ENCODE measurements at regions not wholly inside any gene's neighbourhood (a gene's known extent, or its start where the extent isn't known, plus 50 kb on each side); places are given as distances from the start of the nearest gene placed in this dataset.
"Not testable (repeated sequence)": the region's sequence is repeated elsewhere in the genome, so short reads cannot be mapped to it uniquely, and the experiment has no call there.

DNA sequence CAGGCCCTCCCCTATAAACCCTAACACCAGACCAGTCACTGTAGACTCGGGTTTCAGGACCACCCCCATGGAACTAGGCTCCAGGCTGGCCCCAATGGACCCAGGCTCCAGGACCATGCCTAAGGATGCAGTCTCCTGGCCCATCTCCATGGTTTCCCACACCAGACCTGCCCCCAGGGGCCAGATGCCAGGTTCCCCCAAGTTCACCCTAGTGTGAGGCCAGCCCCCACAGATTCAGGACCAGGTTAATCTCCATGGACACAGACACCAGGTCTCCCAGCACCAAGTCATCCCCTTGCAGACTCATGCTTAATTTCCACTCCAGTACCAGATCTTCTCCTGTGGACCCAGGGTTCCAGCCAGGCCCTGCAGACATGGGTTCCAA is 103.8 kb upstream of the LANCL2 start:
- FAIRE-seq (no peak), DNase-seq (ENCODE audit: insufficient read length, low spot score) (no peak)
- TF ChIP-seq, protein P1, sequence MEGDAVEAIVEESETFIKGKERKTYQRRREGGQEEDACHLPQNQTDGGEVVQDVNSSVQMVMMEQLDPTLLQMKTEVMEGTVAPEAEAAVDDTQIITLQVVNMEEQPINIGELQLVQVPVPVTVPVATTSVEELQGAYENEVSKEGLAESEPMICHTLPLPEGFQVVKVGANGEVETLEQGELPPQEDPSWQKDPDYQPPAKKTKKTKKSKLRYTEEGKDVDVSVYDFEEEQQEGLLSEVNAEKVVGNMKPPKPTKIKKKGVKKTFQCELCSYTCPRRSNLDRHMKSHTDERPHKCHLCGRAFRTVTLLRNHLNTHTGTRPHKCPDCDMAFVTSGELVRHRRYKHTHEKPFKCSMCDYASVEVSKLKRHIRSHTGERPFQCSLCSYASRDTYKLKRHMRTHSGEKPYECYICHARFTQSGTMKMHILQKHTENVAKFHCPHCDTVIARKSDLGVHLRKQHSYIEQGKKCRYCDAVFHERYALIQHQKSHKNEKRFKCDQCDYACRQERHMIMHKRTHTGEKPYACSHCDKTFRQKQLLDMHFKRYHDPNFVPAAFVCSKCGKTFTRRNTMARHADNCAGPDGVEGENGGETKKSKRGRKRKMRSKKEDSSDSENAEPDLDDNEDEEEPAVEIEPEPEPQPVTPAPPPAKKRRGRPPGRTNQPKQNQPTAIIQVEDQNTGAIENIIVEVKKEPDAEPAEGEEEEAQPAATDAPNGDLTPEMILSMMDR (IDR thresholded peaks at IDR 0.05; ENCODE audit: insufficient read depth, missing control alignments) = no peak

DNA sequence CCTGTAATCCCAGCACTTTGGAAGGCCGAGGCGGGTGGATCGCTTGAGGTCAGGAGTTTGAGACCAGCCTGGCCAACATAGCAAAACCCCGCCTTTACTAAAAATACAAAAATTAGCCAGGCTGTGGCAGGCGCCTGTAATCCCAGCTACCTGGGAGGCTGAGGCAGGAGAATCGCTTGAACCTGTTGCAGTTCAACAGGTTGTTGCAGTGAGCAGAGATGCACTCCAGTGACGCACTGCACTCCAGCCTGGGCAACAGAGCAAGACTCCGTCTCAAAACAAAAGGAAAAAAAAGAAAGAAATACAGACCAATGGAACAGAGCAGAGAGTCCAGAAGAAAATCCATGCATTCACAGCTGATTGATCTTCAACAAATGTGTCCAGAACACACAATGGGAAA is 99.8 kb upstream of the LANCL2 start:
- not testable (repeated sequence) for FAIRE-seq; DNase-seq (ENCODE audit: insufficient read length, low spot score)

DNA sequence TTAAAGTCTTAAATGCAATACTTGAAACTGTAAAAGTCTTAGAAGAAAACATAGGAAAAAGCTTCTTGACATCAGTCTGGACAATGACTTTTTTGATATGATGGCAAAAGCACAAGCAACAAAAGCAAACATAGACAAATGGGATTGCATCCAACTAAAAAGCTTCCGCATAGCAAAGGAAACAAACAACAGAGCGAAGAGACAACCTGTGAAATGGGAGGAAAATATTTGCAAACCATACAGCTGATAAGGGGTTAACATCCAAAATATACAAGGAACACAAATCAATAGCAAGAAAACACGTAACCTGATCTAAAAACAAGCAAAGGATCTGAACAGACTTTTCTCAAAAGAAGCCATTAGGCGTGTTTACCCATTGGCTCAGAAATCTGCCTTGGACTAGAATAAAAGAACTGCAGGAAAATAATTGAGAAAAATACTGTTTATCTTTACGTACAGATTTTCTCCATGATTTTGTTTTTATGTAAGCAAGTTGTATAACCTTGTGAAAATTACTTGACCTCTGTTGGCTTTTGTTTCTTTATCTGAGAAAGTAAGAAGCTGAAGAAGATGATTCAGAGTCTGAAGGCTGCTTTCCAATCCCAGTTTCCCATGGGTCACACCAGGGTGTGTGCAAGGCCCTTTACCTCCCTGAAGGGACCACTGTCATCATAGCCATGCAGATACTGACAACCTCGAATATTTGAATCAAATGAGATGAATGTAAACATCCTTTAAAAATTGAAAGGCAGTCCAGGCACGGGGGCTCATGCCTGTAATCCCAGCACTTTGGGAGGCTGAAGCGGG is 99.1 kb upstream of the LANCL2 start:
- TF ChIP-seq, protein P1 (IDR thresholded peaks at IDR 0.05; ENCODE audit: insufficient read depth, missing control alignments) = no peak
- FAIRE-seq (no peak), DNase-seq (ENCODE audit: insufficient read length, low spot score) (no peak)

DNA sequence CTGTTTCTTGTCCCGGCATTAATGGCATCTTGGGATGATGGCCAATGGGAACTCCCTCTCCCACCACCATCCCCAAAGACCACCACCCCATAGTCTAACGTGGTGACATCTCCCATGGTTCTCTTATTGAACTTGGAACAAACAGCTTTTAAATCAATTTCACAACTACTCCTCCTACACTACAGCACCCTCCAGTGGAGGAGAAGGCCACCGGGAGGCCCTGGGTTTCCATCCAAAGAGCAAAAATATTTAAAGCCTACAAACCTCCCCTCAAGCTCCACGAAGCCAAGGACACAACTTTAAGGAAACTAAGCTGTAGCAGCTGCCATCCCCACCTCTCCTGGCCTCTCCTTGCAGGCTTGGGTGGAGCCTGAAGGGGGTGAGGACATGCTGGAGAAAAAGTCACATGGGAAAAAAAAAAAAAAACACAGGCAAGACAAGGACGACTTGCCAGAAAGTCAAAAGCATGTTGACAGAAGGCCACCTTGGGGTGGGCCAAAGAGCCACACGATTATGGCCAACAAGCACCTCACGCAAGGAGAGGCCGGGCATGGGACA is 94.0 kb upstream of the LANCL2 start:
- DNase-seq (ENCODE audit: insufficient read length, low spot score) (no peak), FAIRE-seq (no peak)

DNA sequence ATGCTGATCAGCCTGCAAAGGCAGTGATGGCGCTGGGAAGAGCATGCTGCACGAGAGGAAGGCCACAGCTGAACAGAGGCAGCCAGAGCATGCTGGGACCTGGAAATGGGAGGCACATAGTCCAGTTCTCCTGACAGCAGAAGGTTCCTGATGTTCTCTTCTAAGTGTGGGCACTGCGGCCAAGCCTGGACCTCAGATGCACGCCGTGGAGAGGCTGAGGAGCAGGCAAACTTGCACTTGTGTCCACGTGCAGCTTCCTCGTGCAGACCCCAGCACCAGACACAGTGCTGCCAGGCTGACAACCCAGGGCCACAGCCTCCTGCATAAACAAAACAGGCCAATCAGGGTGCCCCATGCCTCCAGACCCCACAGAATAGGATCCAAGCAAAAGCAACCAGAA is 93.5 kb upstream of the LANCL2 start:
- TF ChIP-seq, protein P1 (IDR thresholded peaks at IDR 0.05; ENCODE audit: insufficient read depth, missing control alignments) = no peak
- FAIRE-seq = no peak
- DNase-seq (ENCODE audit: insufficient read length, low spot score) = no peak

More for the DNA sequence above, 94.0 kb upstream of the LANCL2 start:
- TF ChIP-seq, protein P1 (IDR thresholded peaks at IDR 0.05; ENCODE audit: insufficient read depth, missing control alignments) = no peak

DNA sequence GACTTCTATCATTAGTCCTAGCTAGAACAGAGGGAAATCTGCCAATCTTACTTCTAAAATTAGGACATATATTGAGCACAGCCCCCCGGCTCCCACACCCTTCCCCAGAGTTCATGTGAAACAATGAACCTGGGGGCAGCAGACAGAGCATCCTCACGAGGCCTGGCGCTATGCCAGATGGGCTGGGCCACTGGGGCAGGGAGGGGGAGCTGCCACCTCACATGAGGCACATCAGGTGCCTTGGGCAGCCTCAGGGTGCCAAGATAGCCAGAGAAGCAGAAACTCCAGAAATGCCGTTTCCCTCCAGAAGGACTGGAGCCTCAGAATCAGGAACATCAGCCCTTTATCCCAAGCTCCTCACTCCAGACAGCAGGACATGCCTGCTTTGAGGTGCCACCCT is 92.8 kb upstream of the LANCL2 start:
- TF ChIP-seq, protein P1 (IDR thresholded peaks at IDR 0.05; ENCODE audit: insufficient read depth, missing control alignments) = no peak
- FAIRE-seq (no peak), DNase-seq (ENCODE audit: insufficient read length, low spot score) (no peak)

DNA sequence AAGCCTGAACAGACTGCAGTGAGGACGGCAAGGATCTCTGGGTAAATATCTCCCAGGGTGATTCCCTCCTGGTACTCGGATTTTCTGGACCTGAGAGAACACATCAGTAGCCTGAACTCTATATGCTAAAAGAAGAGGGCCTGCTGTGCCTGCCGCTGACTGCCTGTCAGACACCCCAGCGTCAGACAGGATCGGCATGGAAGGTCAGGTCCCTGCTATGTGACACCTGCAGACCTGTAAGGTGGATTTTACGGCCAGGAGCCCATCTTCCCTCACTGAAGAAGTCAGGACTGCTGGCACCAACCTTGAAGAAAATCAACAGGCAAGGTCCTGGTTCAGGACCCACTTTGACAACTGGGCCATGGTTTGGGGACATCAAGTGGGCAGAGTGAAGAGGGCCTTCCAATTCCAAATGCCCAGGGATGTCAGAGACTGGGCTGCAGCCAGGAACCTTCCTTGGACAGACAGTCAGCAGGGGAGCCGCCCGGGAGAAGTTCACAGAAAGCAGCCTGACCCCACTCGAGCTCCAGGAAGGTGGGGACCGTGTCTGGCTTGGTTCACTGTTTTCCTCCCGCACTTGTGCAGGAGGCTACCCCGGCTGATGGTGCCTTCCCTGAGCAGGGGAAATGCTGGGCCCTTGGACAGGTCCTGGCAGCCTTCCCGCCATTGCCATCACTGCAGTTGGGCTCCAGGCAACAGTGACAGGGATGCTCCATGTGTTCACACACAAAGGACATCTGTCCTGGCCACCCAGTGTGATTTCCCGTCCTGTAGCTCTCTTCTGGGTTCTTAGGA is 91.8 kb upstream of the LANCL2 start:
- TF ChIP-seq, protein P1 (IDR thresholded peaks at IDR 0.05; ENCODE audit: insufficient read depth, missing control alignments) = no peak
- FAIRE-seq = no peak
- no peak for DNase-seq (ENCODE audit: insufficient read length, low spot score)
